Limb (tissue), 2 donors: ENCODE measurements at regions not wholly inside any gene's neighbourhood (a gene's known extent, or its start where the extent isn't known, plus 50 kb on each side); places are given as distances from the start of the nearest gene placed in this dataset.

ENCODE experiments used
- DNase-seq, 2 donors: peaks; one replicate each; pipeline ENCODE4 v3.0.0-alpha.2; 2016; ENCODE audit errors: extremely low spot score in 2 of 2

DNA sequence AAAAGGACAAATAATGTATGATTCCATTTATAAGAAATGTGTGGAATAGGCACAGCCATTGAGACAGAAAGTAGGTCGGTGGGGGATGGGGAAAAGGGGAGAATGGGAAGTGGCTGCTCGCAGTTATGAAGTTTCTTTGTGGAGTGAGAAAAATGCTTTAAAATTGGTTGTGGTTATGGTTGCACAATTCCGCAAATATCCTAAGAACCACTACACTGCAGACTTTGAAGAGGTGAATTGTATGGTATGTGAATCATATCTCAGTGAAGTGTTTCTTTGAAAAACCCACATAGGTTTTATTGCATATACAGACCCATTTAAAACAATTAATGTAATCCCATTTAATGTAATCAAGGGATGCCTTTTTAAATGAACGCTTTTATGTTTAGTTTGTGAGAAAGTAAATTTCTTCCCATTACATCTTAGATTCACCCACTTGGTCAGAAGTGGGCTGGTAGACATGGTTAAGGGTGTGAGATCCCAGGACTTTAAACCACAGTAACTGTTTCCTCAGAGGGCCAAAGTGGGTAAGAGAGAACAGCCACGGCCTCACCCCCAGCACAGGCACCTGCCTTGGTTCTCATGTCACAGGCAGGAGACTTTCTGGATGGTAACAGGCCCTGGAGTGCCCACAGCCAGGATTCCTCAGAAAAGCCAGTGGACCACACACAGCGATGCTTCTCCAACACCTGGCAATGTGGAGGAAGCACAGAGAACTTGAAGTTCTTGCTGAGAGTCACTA, 119.3 kb upstream of the GJB6 start:
- no peak for DNase-seq

- no peak for DNase-seq
These were observed 118.7 kb upstream of the GJB6 start for GRCh38 chr13:20350819-20351218.

DNA sequence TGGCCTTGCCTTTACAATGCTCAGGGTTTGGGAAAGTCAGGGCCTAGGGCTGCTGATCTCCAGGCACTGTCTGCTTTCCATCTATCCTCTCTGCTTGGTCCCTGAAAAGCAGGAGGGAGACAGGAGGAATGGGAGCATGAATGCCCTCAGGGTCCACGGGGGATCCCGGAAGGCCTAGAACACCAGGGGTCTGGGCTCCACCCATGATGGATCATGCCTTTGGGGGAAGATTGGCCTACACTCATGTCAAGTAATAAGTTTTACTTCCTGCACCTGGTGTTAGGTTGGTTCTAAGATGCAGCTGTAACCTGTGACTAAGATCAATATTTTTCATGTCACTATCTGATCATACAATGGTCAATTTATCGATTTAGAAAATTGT, 118.3 kb upstream of the GJB6 start:
- DNase-seq, result no peak

GRCh38 chr13:20349564-20350381, 117.7 kb upstream of the GJB6 start:
- no peak for DNase-seq

GRCh38 chr13:20348645-20349408, 116.7 kb upstream of the GJB6 start:
- DNase-seq, result no peak

- no peak for DNase-seq
These were observed 115.9 kb upstream of the GJB6 start for GRCh38 chr13:20348018-20348417.

DNA sequence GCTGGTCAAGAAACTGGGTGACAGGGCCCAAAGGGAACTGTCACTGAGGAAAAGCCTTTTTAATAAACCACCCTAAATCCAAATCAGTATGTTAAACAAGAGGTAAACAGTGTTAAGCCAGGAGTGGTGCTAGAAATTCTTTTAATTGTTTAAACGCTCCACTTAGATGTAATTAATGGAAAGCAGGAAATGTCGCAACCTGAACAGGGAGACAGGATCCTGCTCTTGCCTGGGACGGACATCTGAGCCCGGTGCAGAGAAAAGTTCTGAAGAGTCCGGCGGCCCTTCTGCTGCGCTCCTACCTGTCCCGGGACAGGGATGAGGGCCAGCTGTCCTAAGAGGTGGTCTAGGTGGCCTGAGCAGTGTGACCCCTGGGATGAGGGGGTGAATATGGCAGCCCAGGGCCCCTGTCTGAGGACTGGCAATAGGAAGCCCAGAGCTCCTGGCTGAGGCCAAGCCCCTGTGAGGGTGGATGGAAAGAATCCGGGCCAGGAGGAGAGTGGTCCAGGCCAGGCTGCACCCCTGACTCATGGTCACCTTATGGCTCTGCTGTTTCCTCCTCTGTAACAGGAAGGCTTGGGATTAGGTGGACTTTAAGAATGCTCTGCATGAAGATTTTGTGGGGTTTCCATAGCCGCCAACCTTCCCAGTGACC, 112.8 kb upstream of the GJB6 start:
- DNase-seq, result no peak

DNA sequence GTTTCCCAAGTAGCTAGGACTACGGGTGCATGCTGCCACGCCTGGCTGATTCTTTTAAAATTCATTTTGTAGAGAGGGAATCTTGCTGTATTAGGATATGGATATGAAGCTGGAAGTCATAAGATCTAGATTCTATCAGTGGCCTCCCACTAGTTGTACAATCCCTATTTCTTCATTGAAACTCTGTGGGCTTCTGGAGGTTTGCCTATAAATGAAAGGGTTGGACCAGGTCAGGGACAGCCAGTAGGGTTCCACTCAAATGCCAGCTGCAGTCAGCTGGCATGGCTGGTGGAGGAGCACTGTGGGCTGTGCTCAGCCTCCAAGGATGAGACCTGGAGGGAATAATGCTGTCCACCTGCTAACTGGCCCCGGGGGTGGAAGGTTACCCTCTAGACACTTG, 110.2 kb upstream of the GJB6 start:
- DNase-seq, result no peak

DNA sequence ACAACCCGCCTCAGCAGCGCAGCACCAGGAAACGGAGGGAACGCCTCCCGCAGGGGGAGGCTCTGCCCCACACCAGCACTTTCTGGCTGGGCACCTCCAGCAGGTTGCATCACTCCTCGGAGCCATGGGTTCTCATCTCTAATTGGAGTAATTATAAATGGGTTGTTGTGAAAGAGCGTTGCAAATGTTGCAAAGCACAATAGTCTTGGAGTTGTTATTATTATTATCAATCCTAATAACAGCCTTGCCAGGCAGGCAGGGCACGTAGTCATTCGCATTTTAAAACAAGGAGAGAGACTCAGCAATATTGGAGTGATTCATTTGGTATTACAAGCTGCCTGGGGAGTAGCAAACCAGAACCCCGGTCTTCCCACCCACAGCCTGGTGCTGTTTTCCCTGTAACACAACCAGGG, 108.6 kb upstream of the GJB6 start:
- DNase-seq, result no peak

DNA sequence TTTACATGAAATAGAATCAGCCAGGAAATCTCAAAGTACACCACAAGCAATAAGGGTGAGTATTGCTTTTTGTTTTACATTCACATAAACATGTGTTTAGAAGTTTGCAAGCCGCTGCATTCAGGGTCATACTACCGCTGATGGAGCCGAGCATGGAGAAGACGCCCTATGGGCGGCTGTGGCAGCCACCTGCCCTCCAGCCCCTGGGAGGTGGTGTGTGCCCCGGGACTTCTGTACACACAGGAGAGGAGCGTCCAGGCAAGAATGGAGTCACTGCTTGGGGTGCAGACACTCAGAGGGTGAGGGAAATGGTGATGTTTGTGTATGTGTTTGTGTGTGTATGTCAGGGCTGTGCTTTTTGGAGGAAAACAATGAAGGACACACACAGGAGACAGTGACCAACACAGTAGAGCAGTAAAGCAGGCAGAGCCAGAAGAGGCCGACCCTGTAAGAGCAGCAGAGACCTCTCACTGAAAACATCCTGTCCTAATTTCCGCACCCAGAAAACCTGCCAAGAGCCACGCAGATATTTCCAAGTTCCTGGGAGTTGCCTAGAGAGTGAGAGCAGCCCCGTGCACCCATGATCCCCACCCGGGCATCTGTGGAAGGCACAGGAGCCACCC, 108.1 kb upstream of the GJB6 start:
- no peak for DNase-seq

GRCh38 chr13:20337884-20338551, 105.9 kb upstream of the GJB6 start:
- no peak for DNase-seq

- no peak for DNase-seq
These were observed 104.6 kb upstream of the GJB6 start for GRCh38 chr13:20336761-20337160.

DNA sequence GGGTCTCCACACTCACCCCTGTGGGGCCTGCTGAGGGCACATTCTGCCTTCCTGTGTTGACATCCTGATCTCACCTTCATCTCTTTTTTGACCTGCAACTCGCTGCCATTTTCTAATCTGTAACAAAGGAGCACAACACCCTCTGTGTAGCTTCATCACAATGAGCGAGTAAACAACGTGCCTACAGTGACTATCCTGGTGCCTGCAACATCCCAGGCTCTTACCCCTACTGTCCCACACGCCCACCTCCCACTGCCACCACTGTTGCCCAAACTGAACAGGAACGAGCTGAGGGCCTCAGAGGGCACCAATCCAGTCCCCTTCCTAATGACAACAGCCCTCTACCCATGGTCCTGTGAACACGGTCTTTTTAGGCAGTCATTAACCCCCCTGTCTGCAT, 102.2 kb upstream of the GJB6 start:
- DNase-seq, result no peak

- DNase-seq, result no peak
These were observed 100.4 kb upstream of the GJB6 start for GRCh38 chr13:20332361-20333096.

GRCh38 chr13:20331949-20332348, 99.8 kb upstream of the GJB6 start:
- no peak for DNase-seq

- DNase-seq, result no peak
These were observed 99.3 kb upstream of the GJB6 start for GRCh38 chr13:20331419-20331818.

DNA sequence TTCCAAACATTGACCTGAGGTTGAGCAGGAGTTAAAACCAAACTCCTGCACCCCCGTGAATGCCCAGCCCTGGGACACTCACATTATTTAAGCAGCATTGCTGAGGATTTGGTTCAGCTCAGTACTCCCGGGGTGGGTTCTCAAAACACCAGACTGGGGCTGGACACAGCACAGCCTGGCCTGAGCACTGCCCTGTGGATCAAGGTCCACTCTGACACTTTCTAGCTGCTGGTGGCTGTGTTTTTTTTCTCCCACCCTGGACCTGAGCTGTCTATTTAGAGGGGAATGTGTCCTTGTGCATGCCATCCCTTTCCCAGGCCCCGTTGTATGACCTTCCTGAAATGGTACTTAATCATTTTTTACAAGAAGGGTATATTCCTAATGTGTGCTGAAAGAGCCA, 94.7 kb upstream of the GJB6 start:
- DNase-seq, result no peak

DNA sequence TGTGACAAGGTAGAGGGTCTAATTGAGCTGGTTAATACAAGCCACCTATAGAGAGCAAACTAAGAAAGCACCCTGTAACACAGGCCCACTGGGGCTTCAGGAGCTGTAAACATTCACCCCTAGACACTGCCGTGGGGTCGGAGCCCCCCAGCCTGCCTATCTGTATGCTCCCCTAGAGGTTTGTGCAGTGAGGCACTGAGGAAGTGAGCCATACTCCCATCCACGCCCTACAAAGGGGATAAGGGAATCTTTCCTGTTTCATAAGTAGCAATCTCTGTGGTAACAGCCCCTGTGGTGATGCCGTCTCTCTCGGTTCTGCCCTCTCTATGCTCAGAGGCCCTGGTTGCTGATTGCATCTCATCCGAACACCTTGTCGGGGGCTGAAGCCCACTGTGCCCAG, 94.2 kb upstream of the GJB6 start:
- DNase-seq, result no peak

DNA sequence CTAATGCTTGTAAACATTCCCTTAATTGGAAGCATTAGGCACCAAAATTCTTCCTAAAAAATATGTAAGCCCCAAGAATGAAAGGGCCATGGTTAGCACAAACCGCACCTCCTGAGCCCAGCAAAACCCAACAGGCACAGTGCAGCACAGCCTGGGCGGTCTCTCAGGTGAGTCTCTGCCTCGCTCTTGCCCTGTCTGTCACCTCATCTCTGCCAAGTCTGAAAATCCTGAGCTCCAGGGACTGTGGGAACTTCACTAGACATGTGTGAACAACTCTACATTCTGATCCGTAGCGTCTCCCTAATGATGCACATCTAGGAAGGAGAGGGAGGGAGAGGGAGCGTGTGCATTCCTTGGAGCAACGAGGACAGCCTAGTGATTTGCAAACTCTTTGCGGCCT, 88.8 kb upstream of the GJB6 start:
- DNase-seq, result no peak

DNA sequence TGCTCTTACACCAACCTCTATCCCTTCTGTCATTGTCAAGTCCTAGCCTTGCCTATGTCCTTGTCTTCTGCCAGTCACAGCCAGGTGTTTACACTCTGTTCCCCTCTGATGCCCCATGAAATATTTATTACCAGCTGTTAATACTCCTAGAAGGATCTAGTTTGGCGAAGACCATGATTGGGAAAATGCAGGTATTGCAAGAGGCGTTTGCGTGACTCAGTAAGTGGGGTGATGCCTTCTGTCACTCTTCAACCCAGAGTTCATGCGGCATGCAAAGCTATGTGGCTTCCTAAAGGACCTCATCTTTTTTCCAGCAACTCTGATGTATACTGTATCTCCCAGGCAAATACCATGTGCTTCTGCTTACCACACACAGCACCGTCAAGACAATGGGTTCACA, 81.8 kb upstream of the GJB6 start:
- no peak for DNase-seq
